ENCODE measurements at regions not wholly inside any gene's neighbourhood (a gene's known extent, or its start where the extent isn't known, plus 50 kb on each side); places are given as distances from the start of the nearest gene placed in this dataset.

DNA sequence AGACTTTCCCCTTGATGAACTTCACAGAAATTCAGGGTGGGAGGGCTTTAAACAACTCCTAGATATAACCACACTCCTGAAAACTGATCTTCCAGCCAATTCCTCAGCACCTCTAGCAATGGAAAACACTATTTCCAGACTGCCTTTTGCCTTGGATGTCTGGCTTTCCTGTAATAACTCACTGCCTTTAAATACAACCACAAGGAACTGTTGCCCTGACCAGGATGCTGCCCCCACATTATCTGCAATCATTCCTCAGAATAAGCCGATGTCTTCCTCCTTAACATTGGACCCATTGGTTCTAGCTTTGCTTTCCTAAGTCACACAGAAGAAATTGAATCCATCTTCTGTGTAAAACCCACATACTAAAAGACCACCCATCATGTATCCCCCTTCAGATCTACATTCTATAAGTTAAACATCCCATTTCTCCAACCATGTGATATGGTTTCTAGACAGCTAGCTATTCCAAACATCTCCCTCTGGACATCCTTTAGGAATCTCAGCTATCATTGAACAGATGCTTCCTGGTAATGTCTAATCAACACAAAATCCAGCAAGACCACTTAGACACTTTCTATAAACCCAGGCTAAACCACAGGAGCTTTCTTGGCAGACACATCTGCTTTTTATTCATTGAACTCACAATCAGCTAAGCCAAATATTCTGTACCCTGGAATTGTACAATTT lies 95.9 kb upstream of the KCNQ5 start:
- H3K36me3 ChIP-seq (ENCODE audit: control insufficient read depth in 2 of 3, insufficient read depth in 3 of 3, low read length in 3 of 3) = no peaks in the 10 kb centered on the region
- H3K27me3 ChIP-seq (ENCODE audit: control insufficient read depth, insufficient read depth, low read length) = no peaks in the 10 kb centered on the region
- no peaks in the 10 kb centered on the region for H3K9me3 ChIP-seq (ENCODE audit: control insufficient read depth in 2 of 3, insufficient read depth in 1 of 3, low read length in 3 of 3)
- no peak overlapping the region for H3K4me3 ChIP-seq (ENCODE audit: low read length in 3 of 3)
- no peaks in the 10 kb centered on the region for H3K4me1 ChIP-seq (ENCODE audit: control insufficient read depth in 2 of 3, insufficient read depth in 2 of 3, low read depth in 1 of 3, low read length in 3 of 3)
- DNase-seq (no peak), FAIRE-seq (no peak)
- no peak overlapping the region for H3K27ac ChIP-seq (ENCODE audit: low read depth in 2 of 2, low read length in 2 of 2)
- intact Hi-C loops (cut with DNase I) = no loop called here
- TF ChIP-seq, protein P1, sequence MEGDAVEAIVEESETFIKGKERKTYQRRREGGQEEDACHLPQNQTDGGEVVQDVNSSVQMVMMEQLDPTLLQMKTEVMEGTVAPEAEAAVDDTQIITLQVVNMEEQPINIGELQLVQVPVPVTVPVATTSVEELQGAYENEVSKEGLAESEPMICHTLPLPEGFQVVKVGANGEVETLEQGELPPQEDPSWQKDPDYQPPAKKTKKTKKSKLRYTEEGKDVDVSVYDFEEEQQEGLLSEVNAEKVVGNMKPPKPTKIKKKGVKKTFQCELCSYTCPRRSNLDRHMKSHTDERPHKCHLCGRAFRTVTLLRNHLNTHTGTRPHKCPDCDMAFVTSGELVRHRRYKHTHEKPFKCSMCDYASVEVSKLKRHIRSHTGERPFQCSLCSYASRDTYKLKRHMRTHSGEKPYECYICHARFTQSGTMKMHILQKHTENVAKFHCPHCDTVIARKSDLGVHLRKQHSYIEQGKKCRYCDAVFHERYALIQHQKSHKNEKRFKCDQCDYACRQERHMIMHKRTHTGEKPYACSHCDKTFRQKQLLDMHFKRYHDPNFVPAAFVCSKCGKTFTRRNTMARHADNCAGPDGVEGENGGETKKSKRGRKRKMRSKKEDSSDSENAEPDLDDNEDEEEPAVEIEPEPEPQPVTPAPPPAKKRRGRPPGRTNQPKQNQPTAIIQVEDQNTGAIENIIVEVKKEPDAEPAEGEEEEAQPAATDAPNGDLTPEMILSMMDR (IDR thresholded peaks at IDR 0.05; ENCODE audit: borderline replicate concordance, extremely low read depth, insufficient read depth) = no peak
- H3K9ac ChIP-seq (ENCODE audit: low read length in 3 of 3) = no peak overlapping the region

DNA sequence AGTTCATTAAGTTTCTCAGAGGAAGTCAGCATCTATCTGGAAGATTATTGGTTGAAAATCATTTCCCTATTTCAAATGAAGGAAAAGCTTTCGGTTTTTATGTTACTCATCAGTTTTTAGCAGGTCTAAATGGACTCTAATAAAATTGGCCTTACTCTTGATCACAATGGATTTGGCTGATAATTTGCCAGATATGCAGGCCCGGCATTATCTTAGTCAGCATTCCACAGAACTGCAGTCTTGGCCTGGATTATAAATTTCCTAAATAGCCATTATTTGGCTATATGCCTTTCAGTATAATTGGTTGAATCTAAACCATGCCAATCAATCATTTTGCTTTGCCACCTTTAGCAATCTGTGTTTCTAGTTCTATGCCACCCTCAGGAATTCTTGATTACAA lies 91.7 kb upstream of the KCNQ5 start:
- H3K27me3 ChIP-seq (ENCODE audit: control insufficient read depth, insufficient read depth, low read length) = no peaks in the 10 kb centered on the region
- H3K36me3 ChIP-seq (ENCODE audit: control insufficient read depth in 2 of 3, insufficient read depth in 3 of 3, low read length in 3 of 3) = no peaks in the 10 kb centered on the region
- H3K4me1 ChIP-seq (ENCODE audit: control insufficient read depth in 2 of 3, insufficient read depth in 2 of 3, low read depth in 1 of 3, low read length in 3 of 3) = no peaks in the 10 kb centered on the region
- DNase-seq (no peak), FAIRE-seq (no peak)
- TF ChIP-seq, protein P1 (IDR thresholded peaks at IDR 0.05; ENCODE audit: borderline replicate concordance, extremely low read depth, insufficient read depth) = no peak
- H3K9ac ChIP-seq (ENCODE audit: low read length in 3 of 3) = no peak overlapping the region
- H3K27ac ChIP-seq (ENCODE audit: low read depth in 2 of 2, low read length in 2 of 2) = no peak overlapping the region
- intact Hi-C loops (cut with DNase I) = no loop called here
- H3K9me3 ChIP-seq (ENCODE audit: control insufficient read depth in 2 of 3, insufficient read depth in 1 of 3, low read length in 3 of 3) = no peaks in the 10 kb centered on the region
- H3K4me3 ChIP-seq (ENCODE audit: low read length in 3 of 3) = no peak overlapping the region

DNA sequence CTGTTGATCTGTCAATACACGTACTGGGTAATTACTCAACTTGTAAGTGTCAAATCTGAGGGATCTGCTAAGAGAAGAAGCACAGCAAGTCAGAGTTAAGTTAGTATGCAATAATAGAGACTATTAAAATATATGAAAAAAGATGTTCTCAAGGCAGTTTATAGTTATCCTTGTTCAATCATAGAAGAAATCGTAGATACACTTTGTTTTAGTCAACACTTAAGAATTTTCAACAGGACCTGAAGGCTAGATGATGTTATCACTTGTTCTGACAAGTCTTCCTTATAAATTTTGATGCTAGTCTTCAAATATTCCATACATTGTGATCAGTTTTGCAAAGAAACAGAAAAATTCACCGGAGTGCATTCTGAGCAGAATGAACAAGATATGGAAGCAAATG lies 91.1 kb upstream of the KCNQ5 start:
- no peak overlapping the region for H3K9ac ChIP-seq (ENCODE audit: low read length in 3 of 3)
- H3K27me3 ChIP-seq (ENCODE audit: control insufficient read depth, insufficient read depth, low read length) = no peaks in the 10 kb centered on the region
- H3K9me3 ChIP-seq (ENCODE audit: control insufficient read depth in 2 of 3, insufficient read depth in 1 of 3, low read length in 3 of 3) = no peaks in the 10 kb centered on the region
- no peak for FAIRE-seq
- no peaks in the 10 kb centered on the region for H3K4me1 ChIP-seq (ENCODE audit: control insufficient read depth in 2 of 3, insufficient read depth in 2 of 3, low read depth in 1 of 3, low read length in 3 of 3)
- TF ChIP-seq, protein P1 (IDR thresholded peaks at IDR 0.05; ENCODE audit: borderline replicate concordance, extremely low read depth, insufficient read depth) = no peak
- no peak for DNase-seq
- no peak overlapping the region for H3K27ac ChIP-seq (ENCODE audit: low read depth in 2 of 2, low read length in 2 of 2)
- intact Hi-C loops (cut with DNase I) = no loop called here
- H3K4me3 ChIP-seq (ENCODE audit: low read length in 3 of 3) = no peak overlapping the region
- H3K36me3 ChIP-seq (ENCODE audit: control insufficient read depth in 2 of 3, insufficient read depth in 3 of 3, low read length in 3 of 3) = no peaks in the 10 kb centered on the region

DNA sequence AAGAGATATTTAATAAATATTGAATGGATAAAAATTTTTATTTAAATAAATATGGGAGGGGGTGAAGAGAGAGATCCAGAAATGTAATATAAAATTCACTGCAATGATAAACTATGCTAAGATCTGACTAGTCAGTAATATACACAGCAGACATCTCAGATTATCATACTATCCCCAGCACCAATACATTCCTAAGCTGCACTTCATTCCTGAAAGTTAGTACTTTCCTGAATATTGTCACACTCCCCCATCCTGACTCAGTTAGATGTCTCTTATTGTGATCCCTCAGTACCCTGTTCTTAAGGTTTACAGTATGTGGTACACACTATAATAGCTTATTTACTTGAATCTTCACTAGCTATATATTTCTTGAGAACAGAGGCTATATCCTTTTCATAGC lies 88.3 kb upstream of the KCNQ5 start:
- intact Hi-C loops (cut with DNase I) = no loop called here
- H3K4me3 ChIP-seq (ENCODE audit: low read length in 3 of 3) = no peak overlapping the region
- FAIRE-seq = no peak
- no peak overlapping the region for H3K27ac ChIP-seq (ENCODE audit: low read depth in 2 of 2, low read length in 2 of 2)
- no peaks in the 10 kb centered on the region for H3K36me3 ChIP-seq (ENCODE audit: control insufficient read depth in 2 of 3, insufficient read depth in 3 of 3, low read length in 3 of 3)
- no peaks in the 10 kb centered on the region for H3K27me3 ChIP-seq (ENCODE audit: control insufficient read depth, insufficient read depth, low read length)
- TF ChIP-seq, protein P1 (IDR thresholded peaks at IDR 0.05; ENCODE audit: borderline replicate concordance, extremely low read depth, insufficient read depth) = no peak
- no peak for DNase-seq
- H3K9me3 ChIP-seq (ENCODE audit: control insufficient read depth in 2 of 3, insufficient read depth in 1 of 3, low read length in 3 of 3) = no peaks in the 10 kb centered on the region
- no peaks in the 10 kb centered on the region for H3K4me1 ChIP-seq (ENCODE audit: control insufficient read depth in 2 of 3, insufficient read depth in 2 of 3, low read depth in 1 of 3, low read length in 3 of 3)
- no peak overlapping the region for H3K9ac ChIP-seq (ENCODE audit: low read length in 3 of 3)

All from kidney (tissue), 13 donors.